ENCODE measurements at regions not wholly inside any gene's neighbourhood (a gene's known extent, or its start where the extent isn't known, plus 50 kb on each side); places are given as distances from the start of the nearest gene placed in this dataset.

DNA sequence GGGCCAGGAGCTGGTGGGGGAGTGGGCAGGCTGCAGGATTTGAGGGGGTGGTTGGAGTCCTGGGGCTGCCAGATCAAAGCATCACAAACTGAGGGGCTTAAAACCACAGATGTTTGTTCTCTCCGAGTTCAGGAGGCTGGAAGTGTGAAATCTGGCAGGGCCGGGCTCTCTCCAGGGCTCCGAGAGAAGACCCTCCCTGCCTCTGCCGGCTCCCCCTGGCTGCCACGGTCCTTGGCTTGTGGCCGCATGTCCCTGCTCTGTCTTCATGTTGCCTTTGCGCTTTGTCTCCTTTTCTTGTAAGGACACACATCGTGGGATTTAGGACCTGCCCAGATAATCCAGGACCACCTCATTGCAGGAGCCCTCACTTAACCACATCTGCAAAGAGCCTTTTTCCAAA, 139.8 kb upstream of the GSE1 start:
- DNase-seq (ENCODE audit: low spot score), result no peak

DNA sequence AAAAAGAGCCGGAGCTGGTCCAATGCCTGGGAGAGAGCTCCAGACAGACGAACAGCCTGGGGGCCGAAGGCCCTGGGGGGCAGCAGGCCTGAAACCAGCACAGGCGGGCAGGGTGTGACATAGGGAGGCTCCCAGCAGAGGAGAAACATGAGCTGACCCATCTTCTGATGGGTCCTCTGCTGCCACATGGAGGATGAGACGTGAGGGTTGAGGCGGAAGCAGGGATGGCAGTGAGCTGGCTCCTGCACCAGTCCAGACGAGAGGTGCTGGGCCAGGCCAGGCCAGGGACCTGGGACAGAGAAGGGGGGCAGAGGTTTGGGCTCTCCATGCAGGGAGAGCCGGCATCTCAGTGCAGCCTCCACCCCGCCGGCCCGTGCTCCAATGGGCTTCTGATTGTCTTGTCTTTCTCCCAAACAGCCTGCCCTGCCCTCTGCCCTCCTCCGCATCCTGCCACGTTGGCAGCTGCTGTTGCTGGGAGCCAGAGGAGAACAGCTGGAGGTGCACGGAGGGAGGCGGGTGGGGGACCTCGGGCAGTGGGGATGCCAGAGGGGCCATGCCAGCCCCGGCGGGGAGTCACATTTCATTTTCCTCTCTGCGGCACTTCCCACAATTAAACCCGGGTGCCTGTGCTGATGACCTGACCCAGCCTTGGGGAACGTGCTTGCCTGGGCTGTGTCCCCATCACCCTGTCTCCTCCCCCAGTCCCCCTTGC, 139.1 kb upstream of the GSE1 start:
- no peak for DNase-seq (ENCODE audit: low spot score)

DNA sequence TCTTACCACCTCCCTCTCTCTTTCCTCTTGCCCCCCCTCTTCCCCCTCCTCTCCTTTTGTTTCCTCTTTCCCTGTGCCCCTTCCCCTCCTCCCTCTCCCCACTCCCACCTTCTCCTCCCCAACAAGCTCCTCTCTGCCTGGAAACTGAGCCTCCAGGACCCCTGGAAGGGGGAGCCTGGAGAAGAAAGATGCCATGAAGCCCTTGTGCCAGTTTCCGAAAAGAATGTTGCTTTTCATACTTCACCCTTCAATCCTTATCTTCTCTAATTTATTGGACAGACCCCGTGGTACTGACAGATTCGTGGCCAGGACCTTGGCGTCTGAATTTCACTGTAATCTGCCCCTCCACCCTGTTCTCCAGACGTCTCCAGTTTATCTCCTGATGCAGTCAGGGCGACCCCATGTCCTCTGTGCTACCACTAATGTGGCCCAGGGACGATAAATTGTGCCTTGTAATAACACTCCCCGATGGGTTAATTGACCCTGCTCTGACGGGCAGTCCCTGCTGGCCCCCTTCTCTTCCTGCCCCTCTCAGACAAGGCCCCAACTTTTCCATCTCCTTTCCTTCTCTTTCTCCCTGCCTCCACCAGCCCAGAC, 138.4 kb upstream of the GSE1 start:
- DNase-seq (ENCODE audit: low spot score), result no peak

DNA sequence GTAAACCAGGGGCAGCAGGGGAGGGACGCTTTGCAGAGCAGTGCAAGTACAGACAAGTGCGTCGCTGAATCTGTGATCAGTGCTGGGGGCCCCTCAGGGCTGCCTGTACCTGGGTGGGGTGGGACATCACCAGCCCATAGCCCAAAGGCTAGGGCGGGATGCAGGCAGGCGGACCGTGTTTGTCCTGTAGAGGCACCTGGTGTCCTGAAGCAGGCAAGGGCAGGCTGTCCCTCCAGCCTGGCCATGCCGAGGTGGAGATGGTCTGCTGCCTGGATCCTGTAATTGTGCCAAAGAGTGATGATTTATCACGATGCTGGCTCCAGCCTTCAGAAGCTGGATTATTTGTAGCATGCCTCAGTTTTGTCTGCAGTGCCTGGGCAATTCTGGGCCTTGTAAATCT, 137.9 kb upstream of the GSE1 start:
- no peak for DNase-seq (ENCODE audit: low spot score)

DNA sequence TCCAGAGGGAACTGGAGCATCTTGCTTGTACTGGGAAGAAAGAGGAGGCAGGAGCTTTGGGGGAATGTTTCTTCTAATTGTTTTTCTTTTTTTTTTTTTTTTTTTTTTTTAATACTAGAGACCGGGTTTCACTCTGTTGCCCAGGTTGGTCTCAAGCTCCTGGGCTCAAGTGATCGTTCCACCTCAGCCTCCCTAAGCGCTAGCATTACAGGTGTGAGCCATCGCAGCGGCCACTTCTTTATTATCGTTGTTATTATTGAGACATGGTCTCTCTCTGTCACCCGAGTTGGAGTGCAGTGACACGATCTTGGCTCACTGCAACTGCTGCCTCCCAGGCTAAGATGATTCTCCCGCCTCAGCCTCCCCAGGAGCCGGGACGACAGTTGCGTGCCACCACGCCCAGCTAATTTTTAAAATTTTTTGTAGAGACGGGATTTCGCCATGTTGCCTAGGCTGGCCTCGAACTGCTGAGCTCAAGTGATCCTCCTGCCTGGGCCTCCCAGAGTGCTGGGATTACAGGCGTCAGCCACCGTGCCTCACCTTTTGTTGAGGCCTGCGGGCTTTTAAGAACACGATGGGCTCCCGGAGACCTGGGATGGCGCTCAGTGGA, 137.3 kb upstream of the GSE1 start:
- no peak for DNase-seq (ENCODE audit: low spot score)

DNA sequence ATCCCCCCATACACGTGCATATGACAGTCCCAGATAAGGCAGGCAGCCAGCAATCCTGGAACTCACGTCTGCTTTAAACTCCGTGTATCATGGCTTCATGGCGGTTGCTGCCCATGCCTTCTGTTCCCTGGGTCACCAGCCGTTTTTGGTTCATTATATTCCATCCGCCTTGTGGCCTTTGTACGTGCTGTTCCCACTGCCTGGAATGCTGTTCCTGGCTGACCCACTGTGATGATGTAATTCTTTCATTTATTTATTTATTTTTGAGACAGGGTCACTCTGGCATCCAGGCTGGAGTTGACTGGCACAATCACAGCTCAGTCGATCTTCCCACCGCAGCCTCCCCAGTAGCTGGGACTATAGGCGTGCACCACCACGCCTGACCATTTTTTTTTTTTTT, 136.7 kb upstream of the GSE1 start:
- DNase-seq (ENCODE audit: low spot score), result no peak

DNA sequence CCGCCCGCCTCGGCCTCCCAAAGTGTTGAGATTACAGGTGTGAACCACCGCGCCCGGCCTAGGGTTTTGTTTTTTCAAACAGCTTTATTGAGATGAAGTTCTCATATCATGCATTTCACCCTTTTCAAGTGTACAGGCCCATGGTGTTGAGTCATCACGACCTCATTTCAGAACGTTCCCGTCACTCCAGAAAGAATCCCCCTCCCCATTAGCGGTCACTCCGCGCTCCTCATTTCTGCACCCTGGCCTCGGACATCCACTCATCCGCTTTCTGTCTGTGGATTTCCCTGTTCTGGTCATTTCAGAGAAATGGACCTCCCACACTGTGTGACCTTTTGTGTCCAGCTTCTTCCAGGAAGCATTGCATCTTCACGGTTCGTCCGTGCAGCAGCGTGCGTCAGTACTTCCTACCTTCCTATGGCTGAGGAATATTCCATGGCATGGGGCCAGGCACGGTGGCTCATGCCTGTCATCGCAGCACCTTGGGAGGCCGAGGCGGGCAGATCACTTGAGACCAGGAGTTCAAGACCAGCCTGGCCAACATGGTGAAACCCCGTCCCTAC, 135.2 kb upstream of the GSE1 start:
- no peak for DNase-seq (ENCODE audit: low spot score)

DNA sequence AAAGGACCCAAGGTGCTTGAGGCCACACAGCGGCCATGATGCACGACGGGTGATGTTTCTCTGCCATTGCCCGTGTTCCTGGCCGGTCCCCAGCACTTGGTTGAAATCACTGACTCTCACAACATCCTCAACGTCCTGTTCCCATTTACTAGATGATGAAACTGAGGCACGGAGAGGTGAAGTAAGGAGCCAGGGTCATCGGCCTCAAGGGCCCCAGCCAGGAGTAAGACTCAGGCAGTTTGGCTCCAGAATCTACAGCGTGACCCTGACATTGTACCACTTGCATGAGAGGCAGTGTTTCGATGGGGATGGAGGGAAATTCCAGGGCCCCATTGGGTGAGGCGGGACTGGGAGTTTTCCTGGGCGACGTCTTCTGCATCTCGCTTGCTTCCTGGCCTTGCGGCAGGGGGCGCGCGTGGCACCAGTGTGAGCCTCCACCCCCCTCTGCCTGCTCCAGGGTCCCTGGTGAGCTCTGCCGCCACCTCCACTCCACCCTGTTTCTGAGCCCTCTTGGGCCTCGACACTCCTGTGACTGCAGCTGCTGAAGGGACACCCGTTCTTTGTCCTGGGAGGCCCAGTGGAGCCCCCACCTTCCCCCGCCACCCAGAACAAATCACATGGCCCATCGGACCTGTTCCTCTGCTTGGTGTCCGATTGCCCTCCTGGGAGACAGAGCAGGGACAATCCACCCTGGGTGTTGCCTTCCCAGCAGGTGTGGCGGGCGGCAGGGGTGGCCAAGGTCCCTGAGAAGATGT, 133.0 kb upstream of the GSE1 start:
- DNase-seq (ENCODE audit: low spot score), result no peak

DNA sequence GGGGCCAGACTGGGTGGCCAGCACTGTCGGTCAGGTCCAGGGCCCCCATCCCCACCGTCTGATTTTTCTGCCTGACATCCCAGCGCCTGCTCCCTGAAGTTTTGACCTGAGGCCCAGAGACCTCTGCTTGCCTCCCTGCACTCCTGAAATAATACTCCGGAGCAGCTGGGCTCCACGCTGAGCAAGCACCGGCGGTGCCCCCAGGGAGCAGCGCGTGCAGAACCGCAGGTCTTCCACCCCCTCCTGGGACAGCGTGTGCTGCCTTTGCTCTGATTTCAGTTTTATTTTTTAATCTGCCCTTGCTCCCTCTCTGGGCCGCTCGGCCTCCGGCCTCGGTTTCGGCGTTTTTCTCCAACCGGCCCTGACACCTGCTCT, 132.4 kb upstream of the GSE1 start:
- DNase-seq (ENCODE audit: low spot score), result no peak

DNA sequence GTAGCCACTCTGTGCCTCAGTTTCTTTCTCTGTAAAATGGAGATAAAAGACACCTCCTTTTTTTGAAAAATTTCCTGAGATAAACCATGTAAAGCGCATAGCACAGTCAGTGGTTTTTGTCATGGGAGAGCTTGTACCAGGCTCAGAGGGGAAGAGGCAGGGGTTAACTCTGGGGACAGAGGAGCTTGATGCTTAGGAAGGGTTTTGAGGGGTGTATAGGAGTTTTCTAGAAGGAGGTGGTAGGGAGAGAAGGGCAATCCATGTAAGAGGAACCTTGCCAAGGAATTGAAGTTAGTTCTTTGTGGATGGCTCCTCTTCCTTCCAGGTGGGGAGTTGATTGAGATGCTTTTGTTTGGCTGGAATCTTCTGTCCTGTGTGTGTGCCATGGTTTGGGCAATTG, 131.9 kb upstream of the GSE1 start:
- DNase-seq (ENCODE audit: low spot score), result no peak

DNA sequence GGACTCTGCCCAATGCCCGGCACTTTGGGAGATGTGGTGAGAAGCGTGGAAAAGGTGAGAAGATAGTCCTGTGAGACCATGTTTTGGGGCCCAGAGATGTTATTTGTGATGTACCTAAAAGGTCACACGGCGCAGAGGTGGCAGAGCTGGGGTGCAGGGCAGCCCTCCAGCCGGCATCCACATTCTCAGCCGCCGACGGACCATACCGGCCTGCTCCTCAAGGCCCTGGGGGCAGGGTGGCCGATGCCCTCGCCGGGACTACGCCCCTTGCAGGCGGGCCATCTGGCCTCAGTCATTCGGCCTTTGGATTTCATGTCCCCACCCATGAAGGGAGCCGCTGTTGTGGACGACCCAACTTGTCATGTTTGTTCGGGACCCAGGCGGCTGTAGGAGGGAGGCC, 131.4 kb upstream of the GSE1 start:
- no peak for DNase-seq (ENCODE audit: low spot score)

DNA sequence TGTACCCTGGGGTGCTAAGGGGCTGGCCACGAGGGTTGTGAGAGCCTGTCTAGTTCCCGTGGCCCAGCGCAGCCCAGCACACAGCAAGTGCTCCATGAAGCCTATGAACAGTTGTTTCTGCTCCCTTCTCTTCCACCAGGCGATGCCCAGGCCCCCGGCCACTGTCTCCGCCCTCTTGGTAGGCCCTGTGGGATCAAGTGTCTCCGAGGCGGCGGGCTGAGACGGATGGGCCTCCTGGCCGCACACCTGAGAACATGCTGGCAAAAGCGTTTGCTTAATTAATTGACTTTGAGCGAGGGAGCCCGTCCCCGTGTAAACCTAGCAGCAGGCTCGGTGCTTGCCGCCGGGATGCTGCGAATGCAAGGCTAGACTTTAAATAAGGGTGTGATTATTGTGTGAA, 129.7 kb upstream of the GSE1 start:
- no peak for DNase-seq (ENCODE audit: low spot score)

DNA sequence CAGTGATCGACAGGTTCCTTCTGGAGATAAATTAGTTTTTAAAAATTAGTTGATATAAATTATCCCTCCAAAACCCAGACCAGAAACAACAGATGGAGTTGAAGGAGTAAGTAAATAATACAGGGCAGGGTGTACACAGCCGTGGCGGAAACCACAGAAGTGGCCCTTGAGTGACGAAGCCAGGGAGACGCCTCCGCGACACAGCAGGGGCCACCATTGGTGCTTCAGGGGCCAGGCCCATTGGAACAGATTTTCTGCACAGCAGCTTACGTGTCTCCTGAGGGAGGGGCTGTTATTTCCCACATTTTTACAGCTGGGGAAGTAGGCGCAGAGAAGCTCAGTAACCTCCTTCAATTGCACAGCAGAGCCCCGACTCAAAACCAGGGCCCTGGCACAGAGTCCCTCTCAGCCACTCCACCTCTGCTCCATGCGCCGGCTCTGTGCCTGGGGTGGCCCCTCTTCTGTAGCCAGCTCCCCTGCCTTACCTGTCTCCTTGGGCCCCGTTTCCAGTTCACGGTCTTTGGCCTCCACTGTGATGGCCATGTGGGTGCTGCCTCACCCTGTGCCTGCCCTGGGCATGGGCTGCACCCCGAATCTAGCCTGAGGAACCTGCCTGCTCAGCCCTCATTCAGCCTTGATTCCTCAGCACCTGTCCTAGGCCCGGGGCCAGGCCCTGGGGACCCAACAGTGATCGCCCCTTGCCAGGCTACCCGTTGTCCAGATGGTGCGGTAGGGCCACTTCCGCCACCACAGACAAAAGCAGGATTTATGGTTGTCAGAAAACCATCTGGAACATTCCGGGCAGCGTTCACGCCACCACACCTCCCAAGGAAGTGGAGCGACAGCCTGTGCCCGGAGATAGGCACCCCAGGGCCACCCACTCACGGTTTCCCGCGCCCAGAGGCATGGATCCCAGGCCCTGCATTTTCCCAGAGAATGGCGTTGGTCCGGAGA, 128.5 kb upstream of the GSE1 start:
- no peak for DNase-seq (ENCODE audit: low spot score)

DNA sequence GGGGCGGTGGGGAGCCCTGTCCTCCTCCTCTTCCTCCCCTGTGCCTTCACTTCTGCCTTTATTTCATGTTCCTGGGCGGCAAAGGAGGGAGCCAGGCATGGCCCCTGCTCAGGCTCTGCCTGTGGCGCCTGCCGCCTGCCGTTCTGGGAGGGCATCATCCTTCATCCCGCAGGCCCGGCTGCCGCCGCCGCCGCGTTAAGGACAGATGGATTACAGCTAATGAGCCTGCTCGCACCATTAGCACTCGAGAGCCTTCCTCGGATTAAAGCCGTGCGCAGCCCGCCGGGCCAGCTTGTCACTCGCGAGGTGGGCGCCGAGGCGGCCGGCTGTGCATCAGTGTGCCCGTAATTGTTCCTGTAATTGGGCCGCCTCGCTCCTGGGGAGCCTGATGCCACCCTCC, 127.7 kb upstream of the GSE1 start:
- no peak for DNase-seq (ENCODE audit: low spot score)

DNA sequence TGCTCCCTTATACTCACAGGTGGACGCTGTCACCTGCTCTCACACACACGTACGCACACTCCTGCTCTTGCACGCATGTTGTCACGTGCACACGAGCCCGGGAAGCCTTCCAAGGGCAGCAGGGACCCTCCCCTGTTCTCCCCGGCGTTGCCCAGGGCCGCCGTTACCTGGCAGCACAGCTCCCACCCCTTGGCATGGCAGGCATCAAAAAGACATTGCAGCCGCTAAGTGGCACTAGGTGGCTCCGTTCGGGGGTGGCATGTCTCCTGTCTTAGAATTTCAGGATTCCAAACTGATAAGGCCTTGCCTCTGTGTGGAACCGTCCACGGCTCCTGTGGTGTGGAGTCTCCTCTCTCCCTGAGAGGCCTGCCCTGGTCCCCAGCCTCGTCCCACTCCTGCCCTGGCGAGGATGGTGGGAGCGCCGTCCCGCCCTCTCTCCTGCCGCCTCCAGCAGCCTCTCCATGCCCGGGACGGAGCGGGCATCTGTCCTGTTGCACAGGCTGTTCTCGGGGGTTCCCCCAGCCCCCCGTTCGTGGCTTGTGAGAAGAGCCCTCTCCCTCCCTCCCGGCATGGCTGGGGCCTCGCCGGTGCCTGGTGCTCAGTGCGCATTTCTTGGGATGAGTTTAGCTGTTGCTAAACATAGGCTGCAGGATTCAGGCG, 126.7 kb upstream of the GSE1 start:
- DNase-seq (ENCODE audit: low spot score), result no peak

DNA sequence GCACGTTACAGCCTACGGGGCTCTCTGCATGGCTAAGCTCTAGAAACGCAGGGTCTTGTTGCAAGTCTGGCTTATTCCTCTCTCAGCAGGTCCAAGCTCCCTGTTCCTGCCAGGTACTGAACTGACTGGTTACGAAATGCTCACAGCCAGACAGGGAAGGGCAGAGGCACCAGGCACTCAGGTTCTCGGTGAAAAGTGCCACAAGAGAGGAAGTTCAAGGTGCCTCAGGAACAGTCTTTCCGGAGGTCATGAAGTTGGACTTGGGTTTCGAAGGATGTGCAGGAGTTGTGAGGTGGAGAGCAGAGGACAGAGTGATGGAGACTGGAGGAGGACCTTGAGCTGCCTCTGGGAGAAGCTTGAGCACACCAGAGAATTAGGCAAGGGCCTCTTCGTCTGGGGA, 124.7 kb upstream of the GSE1 start:
- DNase-seq (ENCODE audit: low spot score), result no peak

DNA sequence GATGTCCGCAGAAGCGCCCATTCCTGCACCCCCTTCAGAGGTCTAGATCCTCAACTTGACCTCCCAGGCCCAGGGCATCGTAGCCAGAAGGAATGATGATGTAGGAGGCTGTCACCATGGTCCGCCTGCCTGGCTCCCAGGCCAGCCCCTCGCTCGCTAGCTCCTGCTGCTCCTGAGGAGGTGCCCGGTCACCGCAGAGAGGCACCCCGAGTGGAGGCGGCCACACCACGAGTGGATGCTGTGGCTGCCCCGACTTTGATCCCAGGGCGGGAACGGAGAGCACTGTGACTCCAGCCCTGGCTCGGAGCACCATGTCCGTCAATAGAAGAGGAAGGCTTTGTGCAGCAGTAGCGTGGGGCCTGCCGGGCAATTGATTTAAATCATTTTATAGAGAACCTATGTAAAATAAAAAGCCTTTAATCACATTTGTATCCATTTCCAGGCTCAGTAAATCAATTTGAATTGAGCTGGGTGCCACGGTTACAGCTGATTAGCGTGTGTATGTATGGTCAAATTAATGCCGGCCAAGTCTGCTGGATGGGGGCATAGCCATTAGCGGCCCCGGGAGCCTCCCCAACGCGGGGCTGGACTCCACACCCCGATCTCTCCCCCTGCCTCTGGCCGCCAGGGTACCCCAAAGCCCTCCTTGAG, 122.6 kb upstream of the GSE1 start:
- no peak for DNase-seq (ENCODE audit: low spot score)

DNA sequence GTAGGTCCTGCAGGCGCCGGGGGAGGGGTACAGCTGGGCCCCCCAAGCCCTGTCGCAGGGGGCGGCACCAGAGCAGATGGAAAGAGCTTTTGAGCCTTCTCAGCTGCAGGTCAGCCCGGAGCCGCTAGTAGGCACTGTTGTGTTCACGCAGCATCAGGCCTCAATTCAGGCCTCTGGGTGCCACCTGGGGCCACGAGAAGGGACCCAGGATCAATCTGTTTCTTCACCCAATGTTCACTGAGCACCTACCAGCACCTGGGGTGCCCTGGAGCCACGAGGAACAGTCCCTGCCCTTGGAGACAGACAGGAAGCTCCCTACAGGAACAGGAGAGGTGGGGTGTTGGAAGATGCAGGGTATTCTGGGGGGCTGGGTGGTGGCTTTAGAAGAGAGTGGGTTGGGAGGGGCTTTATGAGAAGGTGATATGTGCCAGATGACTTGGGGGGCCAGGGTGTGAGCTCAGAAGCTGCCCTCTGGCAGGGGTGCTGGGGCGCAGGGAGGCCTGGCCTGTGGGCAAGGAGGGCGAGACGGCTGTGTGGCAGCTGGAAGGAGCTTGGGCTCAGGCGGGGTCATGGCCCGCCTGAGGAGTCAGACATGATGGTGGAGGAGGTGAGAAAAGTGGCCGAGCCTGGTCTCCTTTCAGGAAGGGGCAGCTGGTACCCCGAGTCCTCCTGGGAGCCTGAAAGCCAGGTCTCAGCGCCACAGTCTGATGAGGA, 121.9 kb upstream of the GSE1 start:
- DNase-seq (ENCODE audit: low spot score), result peak; percentile 53

DNA sequence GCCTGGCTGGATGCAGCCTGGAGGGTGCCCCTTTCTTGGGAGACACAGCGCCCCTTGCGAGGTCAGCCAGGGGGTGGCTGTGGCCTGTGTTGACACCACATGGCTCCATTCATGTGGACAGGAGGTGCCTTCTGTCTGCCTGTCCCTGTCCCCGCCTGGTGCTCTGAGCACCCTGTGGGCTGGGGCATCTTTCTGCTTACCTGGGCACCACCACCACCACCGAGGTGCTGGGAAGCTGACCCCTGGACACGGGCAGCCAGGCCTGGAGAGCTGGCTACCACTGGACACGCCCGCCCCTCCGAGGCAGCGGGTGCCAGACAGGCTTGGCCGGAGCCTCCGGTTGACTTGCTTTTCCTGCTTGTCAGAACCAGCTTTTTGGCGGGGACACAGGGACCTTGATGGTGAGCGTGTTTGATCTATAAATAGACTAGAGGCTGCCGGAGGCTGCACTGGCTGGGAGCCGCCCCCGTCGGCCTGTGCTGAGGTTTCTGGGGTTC, 121.3 kb upstream of the GSE1 start:
- no peak for DNase-seq (ENCODE audit: low spot score)

Measured in hematopoietic multipotent progenitor cell treated with erythropoietin and hydrocortisone succinate and interleukin-3 and kit ligand, for 17 days (in vitro differentiated cells).